Colonic mucosa (tissue), 4 donors: ENCODE measurements at regions not wholly inside any gene's neighbourhood (a gene's known extent, or its start where the extent isn't known, plus 50 kb on each side); places are given as distances from the start of the nearest gene placed in this dataset.

Experiments used
- DNase-seq: peaks from one replicate; pipeline ENCODE4 v3.0.0-alpha.2; 2020
- H3K27ac ChIP-seq: fragments of 200-600 bp; one replicate; pipeline ENCODE4 v1.8.0; 2021
- H3K27me3 ChIP-seq: fragments of 200-600 bp; one replicate; pipeline ENCODE4 v1.8.0; 2021
- H3K36me3 ChIP-seq: fragments of 200-600 bp; one replicate; pipeline ENCODE4 v1.8.0; 2021
- H3K4me1 ChIP-seq: fragments of 200-600 bp; one replicate; pipeline ENCODE4 v1.8.0; 2021; ENCODE audit warnings: mild to moderate bottlenecking
- H3K4me3 ChIP-seq: fragments of 200-600 bp; one replicate; pipeline ENCODE4 v1.8.0; 2021
- H3K9ac ChIP-seq, 2 donors: one replicate each; pipeline ENCODE4 v1.7.0; 2013; ENCODE audit warnings: control low read depth in 2 of 2, low read depth in 2 of 2, low read length in 2 of 2
- H3K9me3 ChIP-seq: fragments of 200-600 bp; one replicate; pipeline ENCODE4 v1.8.0; 2021
- intact Hi-C: fragments of 100-400 bp; cut with DNase I; formaldehyde crosslinking; loops from one replicate; pipeline ENCODE4 v1.14.1; 2022
- TF ChIP-seq, protein P1 (sequence below): fragments of 200-600 bp; IDR thresholded peaks from one replicate; pipeline ENCODE4 v1.8.0; 2022; ENCODE audit warnings: antibody characterized with exemption, mild to moderate bottlenecking
- donor health status: healthy.
- donor health status: DM: no; HTN: no; CAD: no.
- donor health status: DM: no; HTN: no; CAD: no.

DNA sequence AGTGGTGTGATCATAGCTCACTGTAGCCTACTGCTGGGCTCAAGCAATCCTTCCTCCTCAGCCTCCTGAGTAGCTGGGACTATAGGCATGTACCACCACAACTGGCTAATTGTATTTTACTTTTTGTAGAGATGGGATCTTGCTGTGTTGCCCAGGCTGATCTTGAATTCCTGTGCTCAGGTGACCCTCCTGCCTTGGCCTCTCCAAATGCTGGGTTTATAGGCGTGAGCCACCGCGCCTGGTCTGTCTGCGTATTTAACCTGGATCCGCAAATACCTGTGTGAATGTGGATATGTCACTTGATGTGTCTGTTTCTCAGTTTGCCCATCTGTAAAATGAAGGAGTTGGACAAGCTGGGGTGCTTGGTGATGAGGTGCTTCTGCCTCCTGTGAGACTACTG lies 123.9 kb downstream of the BAMBI start:
- Histone ChIP-seq H3K4me3 (no peak overlapping the region), H3K27ac (no peak overlapping the region), H3K9ac (no peak overlapping the region), H3K27me3 (no peaks in the 10 kb centered on the region), H3K9me3 (no peaks in the 10 kb centered on the region), H3K4me1 (no peaks in the 10 kb centered on the region), H3K36me3 (no peaks in the 10 kb centered on the region)
- no peak for DNase-seq
- TF ChIP-seq, protein P1, sequence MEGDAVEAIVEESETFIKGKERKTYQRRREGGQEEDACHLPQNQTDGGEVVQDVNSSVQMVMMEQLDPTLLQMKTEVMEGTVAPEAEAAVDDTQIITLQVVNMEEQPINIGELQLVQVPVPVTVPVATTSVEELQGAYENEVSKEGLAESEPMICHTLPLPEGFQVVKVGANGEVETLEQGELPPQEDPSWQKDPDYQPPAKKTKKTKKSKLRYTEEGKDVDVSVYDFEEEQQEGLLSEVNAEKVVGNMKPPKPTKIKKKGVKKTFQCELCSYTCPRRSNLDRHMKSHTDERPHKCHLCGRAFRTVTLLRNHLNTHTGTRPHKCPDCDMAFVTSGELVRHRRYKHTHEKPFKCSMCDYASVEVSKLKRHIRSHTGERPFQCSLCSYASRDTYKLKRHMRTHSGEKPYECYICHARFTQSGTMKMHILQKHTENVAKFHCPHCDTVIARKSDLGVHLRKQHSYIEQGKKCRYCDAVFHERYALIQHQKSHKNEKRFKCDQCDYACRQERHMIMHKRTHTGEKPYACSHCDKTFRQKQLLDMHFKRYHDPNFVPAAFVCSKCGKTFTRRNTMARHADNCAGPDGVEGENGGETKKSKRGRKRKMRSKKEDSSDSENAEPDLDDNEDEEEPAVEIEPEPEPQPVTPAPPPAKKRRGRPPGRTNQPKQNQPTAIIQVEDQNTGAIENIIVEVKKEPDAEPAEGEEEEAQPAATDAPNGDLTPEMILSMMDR, result no peak
- intact Hi-C loops, result no loop called here

DNA sequence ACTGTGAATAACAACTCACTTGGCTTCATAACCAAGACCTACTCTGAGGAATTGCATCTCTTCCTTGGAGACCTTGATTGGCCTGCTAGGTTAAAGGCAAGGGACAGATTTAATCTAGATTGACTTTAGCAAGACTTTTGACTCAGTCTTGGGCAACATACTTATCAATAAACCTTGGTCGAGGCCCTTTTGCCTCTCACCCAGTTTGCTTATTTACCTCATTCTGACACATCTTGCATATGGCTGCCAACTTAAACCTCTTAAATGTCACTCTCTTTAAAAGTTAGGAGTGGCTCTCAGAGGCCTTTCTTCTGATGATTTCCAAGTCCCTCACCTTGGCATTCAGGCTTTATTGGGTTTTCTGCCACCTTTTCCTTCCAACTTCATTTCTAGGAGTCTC lies 124.5 kb downstream of the BAMBI start:
- Histone ChIP-seq H3K4me3 (no peak overlapping the region), H3K27me3 (no peaks in the 10 kb centered on the region), H3K9ac (no peak overlapping the region), H3K36me3 (no peaks in the 10 kb centered on the region), H3K4me1 (no peaks in the 10 kb centered on the region), H3K9me3 (no peaks in the 10 kb centered on the region), H3K27ac (no peak overlapping the region)
- intact Hi-C loops, result no loop called here
- TF ChIP-seq, protein P1, result no peak
- DNase-seq, result no peak

DNA sequence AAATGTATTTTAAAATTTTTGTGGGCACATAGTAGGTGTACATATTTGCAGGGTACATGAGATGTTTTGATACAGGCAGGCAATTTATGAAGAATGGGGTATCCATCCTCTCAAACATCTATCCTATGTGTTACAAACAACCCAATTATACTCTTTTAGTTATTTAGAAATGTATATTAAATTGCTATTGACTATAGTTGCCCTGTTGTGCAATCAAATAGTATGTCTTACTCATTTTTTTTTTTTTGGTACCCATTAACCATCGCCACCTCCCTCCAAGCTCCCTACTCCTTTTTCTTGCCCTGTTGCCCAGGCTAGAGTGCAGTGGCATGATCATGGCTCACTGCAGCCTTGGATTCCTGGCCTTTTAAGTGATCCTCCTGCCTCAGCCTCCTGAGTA lies 128.1 kb downstream of the BAMBI start:
- TF ChIP-seq, protein P1, result no peak
- intact Hi-C loops, result no loop called here
- Histone ChIP-seq H3K27me3 (no peaks in the 10 kb centered on the region), H3K9me3 (no peaks in the 10 kb centered on the region), H3K27ac (no peak overlapping the region), H3K4me1 (no peaks in the 10 kb centered on the region), H3K9ac (no peak overlapping the region), H3K36me3 (no peaks in the 10 kb centered on the region), H3K4me3 (no peak overlapping the region)
- no peak for DNase-seq

DNA sequence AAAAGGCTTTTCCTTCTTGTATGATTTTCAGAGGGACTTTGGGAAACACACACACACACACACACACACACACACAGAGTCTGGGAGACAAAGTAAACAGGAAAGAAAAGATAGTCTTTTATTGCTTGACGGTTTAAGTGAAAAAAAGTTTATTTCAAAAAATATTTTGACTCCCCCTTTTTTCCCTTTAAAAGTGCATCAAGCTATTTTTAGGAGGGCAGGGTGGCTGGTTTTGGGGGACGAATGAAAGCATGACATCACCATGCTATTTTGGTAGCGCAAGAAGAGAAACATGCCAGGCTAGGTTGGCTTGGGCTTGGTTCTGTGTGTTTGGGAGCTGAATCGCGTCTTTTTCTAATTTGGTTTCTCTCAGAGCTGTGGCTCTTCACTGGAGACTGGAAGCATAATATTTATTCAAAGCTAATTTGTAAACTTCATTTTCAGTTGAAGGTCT lies 129.2 kb downstream of the BAMBI start:
- Histone ChIP-seq H3K36me3 (no peaks in the 10 kb centered on the region), H3K4me3 (no peak overlapping the region), H3K27me3 (no peaks in the 10 kb centered on the region), H3K4me1 (no peaks in the 10 kb centered on the region), H3K9me3 (no peaks in the 10 kb centered on the region), H3K27ac (no peak overlapping the region), H3K9ac (no peak overlapping the region)
- DNase-seq, result no peak
- TF ChIP-seq, protein P1, result no peak
- intact Hi-C loops, result no loop called here

DNA sequence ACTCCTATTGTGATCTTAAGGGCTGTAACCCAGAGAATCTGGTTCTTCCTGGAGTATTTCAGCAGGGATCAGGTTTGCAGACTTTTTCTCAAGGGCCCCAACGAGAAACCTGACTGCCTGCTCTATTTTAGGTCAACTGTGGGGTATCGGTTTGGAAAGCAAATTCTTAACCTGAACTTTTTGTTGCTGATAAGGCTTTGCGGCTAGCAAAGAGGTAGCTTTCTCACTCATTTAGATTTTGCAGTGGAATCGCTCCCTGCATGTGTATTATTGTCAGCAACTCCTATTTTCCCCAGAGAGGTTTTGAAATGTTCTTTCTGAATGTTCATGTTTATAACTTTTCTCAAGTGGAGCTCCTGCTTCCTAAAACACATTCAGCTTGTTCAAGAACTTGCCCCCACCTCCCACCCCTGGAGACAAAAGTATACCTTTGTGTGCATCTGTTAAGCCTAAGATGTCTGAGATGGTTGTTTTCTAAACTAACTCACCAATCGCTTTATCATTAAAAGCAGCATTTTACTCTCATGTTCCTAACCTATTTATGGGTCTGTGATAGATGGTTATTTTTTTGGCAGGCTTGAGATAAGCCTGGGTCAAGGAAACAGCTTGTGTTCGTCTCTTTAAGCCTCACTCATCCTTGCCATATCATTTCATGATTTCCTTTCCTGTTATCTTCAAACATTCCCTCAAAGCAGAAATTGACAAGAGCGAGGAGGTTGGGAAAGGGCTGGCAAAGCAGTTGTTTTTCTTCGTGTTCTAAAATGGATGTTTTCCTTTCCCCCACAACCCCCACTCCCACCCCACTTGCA lies 129.8 kb downstream of the BAMBI start:
- intact Hi-C loops, result no loop called here
- H3K9me3 ChIP-seq, result no peaks in the 10 kb centered on the region
- no peaks in the 10 kb centered on the region for H3K36me3 ChIP-seq
- H3K27me3 ChIP-seq, result no peaks in the 10 kb centered on the region
- no peak overlapping the region for H3K4me3 ChIP-seq
- no peak overlapping the region for H3K27ac ChIP-seq
- DNase-seq, result no peak
- TF ChIP-seq, protein P1, result no peak
- no peaks in the 10 kb centered on the region for H3K4me1 ChIP-seq
- no peak overlapping the region for H3K9ac ChIP-seq
